WTC11 (cell line): ENCODE measurements at regions not wholly inside any gene's neighbourhood (a gene's known extent, or its start where the extent isn't known, plus 50 kb on each side); places are given as distances from the start of the nearest gene placed in this dataset.

Source experiments
- ATAC-seq: fragments of 200-7000 bp; cut with Tn5 transposase; 2 replicates; pipeline ENCODE4 v1.10.0; 2021; ENCODE audit warnings: mild to moderate bottlenecking, moderate library complexity
- CTCF ChIA-PET: fragments of 300-600 bp; sonication (Branson Sonifier 250); formaldehyde crosslinking; loops from one replicate; lab custom pipeline; 2021; ENCODE audit warnings: antibody characterized with exemption; lab: Charles Lee
- POLR2A ChIA-PET: fragments of 350-600 bp; sonication (Branson Sonifier 250); formaldehyde crosslinking; loops from one replicate; lab custom pipeline; 2021; ENCODE audit warnings: antibody characterized with exemption; lab: Charles Lee
- DNase-seq: peaks from one replicate; pipeline ENCODE4 v3.0.0; 2021; ENCODE audit warnings: low spot score
- H3K27ac Mint-ChIP-seq: 2 replicates; pipeline ENCODE4 v1.8.0; 2021; ENCODE audit warnings: mixed read lengths
- H3K27me3 Mint-ChIP-seq: 2 replicates; pipeline ENCODE4 v1.8.0; 2021; ENCODE audit warnings: low read depth, mild to moderate bottlenecking, moderate library complexity, mixed read lengths
- H3K36me3 Mint-ChIP-seq: 2 replicates; pipeline ENCODE4 v1.8.0; 2021; ENCODE audit warnings: mixed read lengths
- H3K4me1 Mint-ChIP-seq: 2 replicates; pipeline ENCODE4 v1.8.0; 2022; ENCODE audit warnings: mixed read lengths
- H3K4me3 Mint-ChIP-seq: 2 replicates; pipeline ENCODE4 v1.8.0; 2021; ENCODE audit warnings: mild to moderate bottlenecking, moderate library complexity, mixed read lengths
- H3K9me3 Mint-ChIP-seq: 2 replicates; pipeline ENCODE4 v1.8.0; 2021; ENCODE audit warnings: mixed read lengths
- ESRRA ChIP-seq: sonication (generic); formaldehyde crosslinking; IDR thresholded peaks from 2 replicates; pipeline ENCODE4 v1.8.1; 2022; ENCODE audit warnings: mild to moderate bottlenecking, missing genetic modification reagents, borderline replicate concordance
- FOXP4 ChIP-seq: sonication (generic); formaldehyde crosslinking; IDR thresholded peaks from 2 replicates; pipeline ENCODE4 v1.8.0; 2022; ENCODE audit warnings: mild to moderate bottlenecking, missing genetic modification reagents
- GABPB1 ChIP-seq: sonication (generic); formaldehyde crosslinking; IDR thresholded peaks from 2 replicates; pipeline ENCODE4 v1.8.1; 2023; ENCODE audit warnings: mild to moderate bottlenecking, missing genetic modification reagents
- JUN ChIP-seq: sonication (generic); formaldehyde crosslinking; IDR thresholded peaks from 2 replicates; pipeline ENCODE4 v1.8.0; 2023; ENCODE audit warnings: mild to moderate bottlenecking, missing genetic modification reagents
- ZMAT4 ChIP-seq: fragments of 250-450 bp; sonication (Bioruptor Pico); IDR thresholded peaks from 2 replicates; pipeline ENCODE4 v1.9.0; 2021; ENCODE audit warnings: mild to moderate bottlenecking
- ZNF121 ChIP-seq: sonication (generic); formaldehyde crosslinking; IDR thresholded peaks from 2 replicates; pipeline ENCODE4 v1.8.0; 2023; ENCODE audit warnings: missing genetic modification reagents
- ZNF138 ChIP-seq: sonication (generic); formaldehyde crosslinking; conservative IDR thresholded peaks from 2 replicates; pipeline ENCODE4 v1.8.1; 2022; ENCODE audit warnings: mild to moderate bottlenecking, moderate library complexity, missing genetic modification reagents
- TF ChIP-seq, protein P1 (sequence below): fragments of 250-450 bp; sonication (Bioruptor Pico); conservative IDR thresholded peaks from 2 replicates; pipeline ENCODE4 v1.9.0; 2021; ENCODE audit warnings: mild to moderate bottlenecking
- TF ChIP-seq, protein P2 (sequence below): sonication (generic); formaldehyde crosslinking; IDR thresholded peaks from 2 replicates; pipeline ENCODE4 v1.8.1; 2023; ENCODE audit warnings: mild to moderate bottlenecking, missing genetic modification reagents
- TF ChIP-seq, protein P3 (sequence below): sonication (generic); formaldehyde crosslinking; IDR thresholded peaks from 2 replicates; pipeline ENCODE4 v1.8.0; 2022; ENCODE audit warnings: mild to moderate bottlenecking, missing genetic modification reagents
- TF ChIP-seq, protein P4 (sequence below): sonication (generic); formaldehyde crosslinking; conservative IDR thresholded peaks from 2 replicates; pipeline ENCODE4 v1.8.1; 2022; ENCODE audit warnings: mild to moderate bottlenecking, missing genetic modification reagents
- TF ChIP-seq, protein P5 (sequence below): sonication (generic); formaldehyde crosslinking; IDR thresholded peaks from 2 replicates; pipeline ENCODE4 v1.8.1; 2022; ENCODE audit warnings: low read depth, mild to moderate bottlenecking, moderate library complexity, missing genetic modification reagents, borderline replicate concordance
- TF ChIP-seq, protein P6 (sequence below): fragments of 250-450 bp; sonication (Bioruptor Pico); IDR thresholded peaks from 2 replicates; pipeline ENCODE4 v1.9.0; 2021; ENCODE audit warnings: mild to moderate bottlenecking
- TF ChIP-seq, protein P7 (sequence below): sonication (generic); formaldehyde crosslinking; IDR thresholded peaks from 2 replicates; pipeline ENCODE4 v1.8.0; 2022; ENCODE audit warnings: missing genetic modification reagents

DNA sequence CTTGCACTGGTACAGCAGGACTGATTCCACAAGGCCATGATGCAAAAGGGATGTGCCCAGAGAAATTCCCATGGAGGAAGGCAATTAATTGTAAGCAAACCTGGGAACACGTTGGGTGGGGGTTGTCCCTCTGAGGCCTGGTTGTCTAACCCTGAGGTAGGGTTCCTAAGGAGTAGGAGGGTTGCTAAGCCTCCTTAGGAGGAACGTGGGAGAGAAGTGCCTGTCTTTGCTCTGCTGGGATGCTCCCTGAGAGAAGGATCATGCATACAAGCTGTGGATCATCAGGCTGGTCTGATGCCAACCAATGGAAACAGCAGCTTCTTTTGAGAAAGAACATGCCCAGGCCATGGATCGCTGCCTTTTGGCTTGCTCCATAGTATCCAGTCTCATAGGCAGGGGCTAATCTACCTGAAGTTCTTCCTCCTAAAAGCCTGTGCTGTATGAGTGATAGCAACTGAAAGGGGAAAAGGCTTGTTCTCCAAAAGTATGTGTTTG lies 203.7 kb upstream of the NPVF start (continued):
- TF ChIP-seq, protein P1, sequence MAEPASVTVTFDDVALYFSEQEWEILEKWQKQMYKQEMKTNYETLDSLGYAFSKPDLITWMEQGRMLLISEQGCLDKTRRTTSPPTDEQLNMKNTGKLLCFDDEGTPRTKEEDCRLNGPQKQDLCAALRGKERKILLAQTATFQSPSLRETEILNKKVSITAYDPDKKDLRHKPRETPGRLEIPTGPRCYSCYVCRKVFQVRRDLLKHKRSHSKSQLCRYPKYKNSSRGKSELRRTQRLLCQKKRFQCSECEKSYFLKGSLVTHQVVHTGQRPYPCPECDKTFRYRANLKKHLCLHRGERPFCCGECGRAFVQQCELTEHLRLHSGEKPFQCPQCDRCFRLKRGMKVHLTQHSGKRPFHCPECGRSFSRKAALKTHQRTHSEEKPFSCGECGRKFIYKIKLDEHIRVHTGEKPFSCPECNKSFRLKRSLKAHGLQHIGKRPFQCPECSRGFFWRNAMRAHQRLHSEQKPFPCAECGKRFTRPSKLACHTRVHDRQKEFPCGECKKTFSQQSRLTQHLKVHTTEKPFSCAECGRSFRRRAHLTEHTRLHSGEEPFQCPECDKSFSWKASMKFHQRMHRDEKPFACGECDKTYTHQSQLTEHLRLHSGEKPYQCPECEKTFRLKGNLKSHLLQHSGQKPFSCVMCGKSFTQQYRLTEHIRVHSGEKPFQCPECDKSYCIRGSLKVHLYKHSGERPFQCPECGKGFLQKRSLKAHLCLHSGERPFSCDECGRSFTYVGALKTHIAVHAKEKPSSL (CRISPR knock-in tag) = no peak
- TF ChIP-seq, protein P2, sequence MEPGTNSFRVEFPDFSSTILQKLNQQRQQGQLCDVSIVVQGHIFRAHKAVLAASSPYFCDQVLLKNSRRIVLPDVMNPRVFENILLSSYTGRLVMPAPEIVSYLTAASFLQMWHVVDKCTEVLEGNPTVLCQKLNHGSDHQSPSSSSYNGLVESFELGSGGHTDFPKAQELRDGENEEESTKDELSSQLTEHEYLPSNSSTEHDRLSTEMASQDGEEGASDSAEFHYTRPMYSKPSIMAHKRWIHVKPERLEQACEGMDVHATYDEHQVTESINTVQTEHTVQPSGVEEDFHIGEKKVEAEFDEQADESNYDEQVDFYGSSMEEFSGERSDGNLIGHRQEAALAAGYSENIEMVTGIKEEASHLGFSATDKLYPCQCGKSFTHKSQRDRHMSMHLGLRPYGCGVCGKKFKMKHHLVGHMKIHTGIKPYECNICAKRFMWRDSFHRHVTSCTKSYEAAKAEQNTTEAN (CRISPR knock-in tag) = no peak
- TF ChIP-seq ZMAT4 (CRISPR knock-in tag) (no peak), FOXP4 (CRISPR knock-in tag) (no peak), JUN (no peak), GABPB1 (CRISPR knock-in tag) (no peak)
- TF ChIP-seq, protein P3, sequence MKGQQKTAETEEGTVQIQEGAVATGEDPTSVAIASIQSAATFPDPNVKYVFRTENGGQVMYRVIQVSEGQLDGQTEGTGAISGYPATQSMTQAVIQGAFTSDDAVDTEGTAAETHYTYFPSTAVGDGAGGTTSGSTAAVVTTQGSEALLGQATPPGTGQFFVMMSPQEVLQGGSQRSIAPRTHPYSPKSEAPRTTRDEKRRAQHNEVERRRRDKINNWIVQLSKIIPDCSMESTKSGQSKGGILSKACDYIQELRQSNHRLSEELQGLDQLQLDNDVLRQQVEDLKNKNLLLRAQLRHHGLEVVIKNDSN = no peak

DNA sequence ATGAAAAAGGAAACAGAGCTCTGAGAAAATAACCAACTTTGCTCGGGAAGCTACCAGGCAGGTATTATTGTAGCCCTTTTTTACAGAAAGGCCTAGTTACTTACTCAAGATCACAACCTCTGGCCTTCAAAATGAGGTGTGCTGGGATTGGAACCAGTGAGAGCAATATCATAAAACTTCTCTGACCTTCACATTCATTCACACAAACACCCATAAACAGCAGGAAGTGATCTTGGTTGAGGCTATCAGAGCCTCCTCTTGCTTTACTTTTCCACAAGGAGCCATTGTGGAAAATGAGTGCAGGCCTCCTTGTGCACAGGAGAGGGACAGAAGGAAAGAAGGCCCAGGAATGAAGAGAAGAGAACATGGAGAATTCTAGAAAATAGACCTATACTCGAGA lies 204.5 kb upstream of the NPVF start:
- H3K4me1 Mint-ChIP-seq = peaks cover 19% of the 10 kb centered on the region
- no peak for DNase-seq
- TF ChIP-seq ZNF121 (no peak), ZNF138 (CRISPR knock-in tag) (no peak)
- TF ChIP-seq, protein P4, sequence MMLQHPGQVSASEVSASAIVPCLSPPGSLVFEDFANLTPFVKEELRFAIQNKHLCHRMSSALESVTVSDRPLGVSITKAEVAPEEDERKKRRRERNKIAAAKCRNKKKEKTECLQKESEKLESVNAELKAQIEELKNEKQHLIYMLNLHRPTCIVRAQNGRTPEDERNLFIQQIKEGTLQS (CRISPR knock-in tag) = no peak
- TF ChIP-seq, protein P5, sequence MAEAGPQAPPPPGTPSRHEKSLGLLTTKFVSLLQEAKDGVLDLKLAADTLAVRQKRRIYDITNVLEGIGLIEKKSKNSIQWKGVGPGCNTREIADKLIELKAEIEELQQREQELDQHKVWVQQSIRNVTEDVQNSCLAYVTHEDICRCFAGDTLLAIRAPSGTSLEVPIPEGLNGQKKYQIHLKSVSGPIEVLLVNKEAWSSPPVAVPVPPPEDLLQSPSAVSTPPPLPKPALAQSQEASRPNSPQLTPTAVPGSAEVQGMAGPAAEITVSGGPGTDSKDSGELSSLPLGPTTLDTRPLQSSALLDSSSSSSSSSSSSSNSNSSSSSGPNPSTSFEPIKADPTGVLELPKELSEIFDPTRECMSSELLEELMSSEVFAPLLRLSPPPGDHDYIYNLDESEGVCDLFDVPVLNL (CRISPR knock-in tag) = no peak
- TF ChIP-seq, protein P2 (CRISPR knock-in tag) = no peak
- ATAC-seq = no peak
- H3K36me3 Mint-ChIP-seq = no peaks in the 10 kb centered on the region
- POLR2A ChIA-PET = no interaction called here
- no peak overlapping the region for H3K4me3 Mint-ChIP-seq
- CTCF ChIA-PET = interaction anchor here (0.7 to 1.0 kb wide), 2 partner anchors 136 to 173 kb away, joined by 3 to 4 read pairs; no protein-coding TSS in a partner anchor
- H3K27me3 Mint-ChIP-seq = no peaks in the 10 kb centered on the region
- no peak overlapping the region for H3K27ac Mint-ChIP-seq
- H3K9me3 Mint-ChIP-seq = no peaks in the 10 kb centered on the region

- ATAC-seq (no peak), DNase-seq (no peak)
- peaks cover 6% of the 10 kb centered on the region for H3K27me3 Mint-ChIP-seq
- H3K4me3 Mint-ChIP-seq = no peak overlapping the region
- H3K4me1 Mint-ChIP-seq = no peaks in the 10 kb centered on the region
- ChIA-PET POLR2A (no interaction called here), CTCF (no interaction called here)
- H3K27ac Mint-ChIP-seq = no peak overlapping the region
- peaks cover 29% of the 10 kb centered on the region for H3K9me3 Mint-ChIP-seq
- H3K36me3 Mint-ChIP-seq = peaks cover 6% of the 10 kb centered on the region
- TF ChIP-seq, protein P4 (CRISPR knock-in tag) = no peak
- no peak for TF ChIP-seq ESRRA (CRISPR knock-in tag)
- TF ChIP-seq, protein P6, sequence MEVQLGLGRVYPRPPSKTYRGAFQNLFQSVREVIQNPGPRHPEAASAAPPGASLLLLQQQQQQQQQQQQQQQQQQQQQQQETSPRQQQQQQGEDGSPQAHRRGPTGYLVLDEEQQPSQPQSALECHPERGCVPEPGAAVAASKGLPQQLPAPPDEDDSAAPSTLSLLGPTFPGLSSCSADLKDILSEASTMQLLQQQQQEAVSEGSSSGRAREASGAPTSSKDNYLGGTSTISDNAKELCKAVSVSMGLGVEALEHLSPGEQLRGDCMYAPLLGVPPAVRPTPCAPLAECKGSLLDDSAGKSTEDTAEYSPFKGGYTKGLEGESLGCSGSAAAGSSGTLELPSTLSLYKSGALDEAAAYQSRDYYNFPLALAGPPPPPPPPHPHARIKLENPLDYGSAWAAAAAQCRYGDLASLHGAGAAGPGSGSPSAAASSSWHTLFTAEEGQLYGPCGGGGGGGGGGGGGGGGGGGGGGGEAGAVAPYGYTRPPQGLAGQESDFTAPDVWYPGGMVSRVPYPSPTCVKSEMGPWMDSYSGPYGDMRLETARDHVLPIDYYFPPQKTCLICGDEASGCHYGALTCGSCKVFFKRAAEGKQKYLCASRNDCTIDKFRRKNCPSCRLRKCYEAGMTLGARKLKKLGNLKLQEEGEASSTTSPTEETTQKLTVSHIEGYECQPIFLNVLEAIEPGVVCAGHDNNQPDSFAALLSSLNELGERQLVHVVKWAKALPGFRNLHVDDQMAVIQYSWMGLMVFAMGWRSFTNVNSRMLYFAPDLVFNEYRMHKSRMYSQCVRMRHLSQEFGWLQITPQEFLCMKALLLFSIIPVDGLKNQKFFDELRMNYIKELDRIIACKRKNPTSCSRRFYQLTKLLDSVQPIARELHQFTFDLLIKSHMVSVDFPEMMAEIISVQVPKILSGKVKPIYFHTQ = no peak
- TF ChIP-seq, protein P7, sequence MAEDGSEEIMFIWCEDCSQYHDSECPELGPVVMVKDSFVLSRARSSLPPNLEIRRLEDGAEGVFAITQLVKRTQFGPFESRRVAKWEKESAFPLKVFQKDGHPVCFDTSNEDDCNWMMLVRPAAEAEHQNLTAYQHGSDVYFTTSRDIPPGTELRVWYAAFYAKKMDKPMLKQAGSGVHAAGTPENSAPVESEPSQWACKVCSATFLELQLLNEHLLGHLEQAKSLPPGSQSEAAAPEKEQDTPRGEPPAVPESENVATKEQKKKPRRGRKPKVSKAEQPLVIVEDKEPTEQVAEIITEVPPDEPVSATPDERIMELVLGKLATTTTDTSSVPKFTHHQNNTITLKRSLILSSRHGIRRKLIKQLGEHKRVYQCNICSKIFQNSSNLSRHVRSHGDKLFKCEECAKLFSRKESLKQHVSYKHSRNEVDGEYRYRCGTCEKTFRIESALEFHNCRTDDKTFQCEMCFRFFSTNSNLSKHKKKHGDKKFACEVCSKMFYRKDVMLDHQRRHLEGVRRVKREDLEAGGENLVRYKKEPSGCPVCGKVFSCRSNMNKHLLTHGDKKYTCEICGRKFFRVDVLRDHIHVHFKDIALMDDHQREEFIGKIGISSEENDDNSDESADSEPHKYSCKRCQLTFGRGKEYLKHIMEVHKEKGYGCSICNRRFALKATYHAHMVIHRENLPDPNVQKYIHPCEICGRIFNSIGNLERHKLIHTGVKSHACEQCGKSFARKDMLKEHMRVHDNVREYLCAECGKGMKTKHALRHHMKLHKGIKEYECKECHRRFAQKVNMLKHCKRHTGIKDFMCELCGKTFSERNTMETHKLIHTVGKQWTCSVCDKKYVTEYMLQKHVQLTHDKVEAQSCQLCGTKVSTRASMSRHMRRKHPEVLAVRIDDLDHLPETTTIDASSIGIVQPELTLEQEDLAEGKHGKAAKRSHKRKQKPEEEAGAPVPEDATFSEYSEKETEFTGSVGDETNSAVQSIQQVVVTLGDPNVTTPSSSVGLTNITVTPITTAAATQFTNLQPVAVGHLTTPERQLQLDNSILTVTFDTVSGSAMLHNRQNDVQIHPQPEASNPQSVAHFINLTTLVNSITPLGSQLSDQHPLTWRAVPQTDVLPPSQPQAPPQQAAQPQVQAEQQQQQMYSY (CRISPR knock-in tag) = no peak
Observed at GRCh38 chr7:25436413-25436812, 208.1 kb upstream of the NPVF start.
